Spleen (tissue), 11 donors: ENCODE measurements at regions not wholly inside any gene's neighbourhood (a gene's known extent, or its start where the extent isn't known, plus 50 kb on each side); places are given as distances from the start of the nearest gene placed in this dataset.
A peak's percentile ranks its signal among the peaks of the same experiment; 100 is the strongest.

ENCODE experiments used
- DNase-seq: peaks from one replicate; pipeline ENCODE4 v3.0.0-alpha.2; 2020
- H3K27ac ChIP-seq, 8 donors: fragments of 200-600 bp; sonication (generic) in 7 of 8; 1 replicate in 4 of 8; 2 replicates in 4 of 8; pipeline versions ENCODE4 v1.5.0 to v1.8.0; 2016 to 2021; ENCODE audit warnings: inconsistent platforms in 4 of 8, mild to moderate bottlenecking in 4 of 8, moderate library complexity in 1 of 8
- H3K27me3 ChIP-seq, 7 donors: fragments of 200-600 bp; sonication (generic) in 6 of 7; replicated peaks in 1 of 7; 1 replicate in 4 of 7; 2 replicates in 3 of 7; pipeline versions ENCODE4 v1.5.0 to v1.8.0; 2016 to 2021; ENCODE audit warnings: inconsistent platforms in 3 of 7, mild to moderate bottlenecking in 1 of 7
- H3K36me3 ChIP-seq, 6 donors: fragments of 200-600 bp; sonication (generic) in 5 of 6; 1 replicate in 4 of 6; 2 replicates in 2 of 6; pipeline versions ENCODE4 v1.5.0 to v1.8.0; 2016 to 2021; ENCODE audit warnings: inconsistent platforms in 2 of 6
- H3K4me1 ChIP-seq, 6 donors: fragments of 200-600 bp; sonication (generic) in 5 of 6; 1 replicate in 3 of 6; 2 replicates in 3 of 6; pipeline versions ENCODE4 v1.5.0 to v1.8.0; 2016 to 2021; ENCODE audit warnings: inconsistent platforms in 3 of 6
- H3K4me3 ChIP-seq, 8 donors: fragments of 200-600 bp; sonication (generic) in 7 of 8; 1 replicate in 4 of 8; 2 replicates in 4 of 8; pipeline versions ENCODE4 v1.5.0 to v1.8.0; 2016 to 2021; ENCODE audit warnings: inconsistent platforms in 4 of 8, mild to moderate bottlenecking in 4 of 8, moderate library complexity in 2 of 8
- H3K9me3 ChIP-seq, 8 donors: fragments of 200-600 bp; sonication (generic) in 7 of 8; 1 replicate in 4 of 8; 2 replicates in 4 of 8; pipeline versions ENCODE4 v1.5.0 to v1.8.0; 2016 to 2021; ENCODE audit warnings: inconsistent platforms in 4 of 8
- CTCF ChIP-seq, 11 experiments: fragments of 200-600 bp in 7 of 11; fragments of 450-650 bp in 4 of 11; sonication (generic) in 4 of 11; IDR thresholded peaks in 8 of 11; conservative IDR thresholded peaks in 3 of 11; 1 replicate in 7 of 11; 2 replicates in 4 of 11; pipeline versions ENCODE4 v1.4.0 to v1.8.0; 2016 to 2021; ENCODE audit warnings: antibody characterized with exemption in 11 of 11, inconsistent platforms in 4 of 11, mild to moderate bottlenecking in 1 of 11
- POLR2A ChIP-seq, 3 donors: fragments of 450-650 bp; IDR thresholded peaks; one replicate each; pipeline ENCODE4 v1.5.1; 2017; ENCODE audit warnings: antibody characterized with exemption in 3 of 3, mild to moderate bottlenecking in 1 of 3
- POLR2AphosphoS5 ChIP-seq, 3 donors: sonication (generic); formaldehyde crosslinking; IDR thresholded peaks; one replicate each; pipeline ENCODE4 v1.5.1; 2017; ENCODE audit warnings: antibody characterized with exemption in 3 of 3
- WGBS, 5 donors: extraction: QIAGEN DNeasy Blood & Tissue Kit in 3 of 5; methylation state at CpG; one replicate each; pipeline versions ENCODE4 v1.1.5 to v1.1.7; 2013 to 2018; 5-methylcytosine and 5-hydroxymethylcytosine counted together
- intact Hi-C: fragments of 100-400 bp; cut with DNase I; formaldehyde crosslinking; loops from one replicate; pipeline ENCODE4 v1.15.0; 2023; ENCODE audit warnings: low total_unique reads
- donor health status: healthy with polysubstance abuse.
- donor health status: DM: no; HTN: no; CAD: no; lungs with moderate emphysema.
- donor health status: DM: no; HTN: no; CAD: no.
- donor health status: Bipolar disorder and iron deficiency.
- donor health status: healthy.
- donor health status: DM: no; HTN: no; CAD: no.
- donor health status: DM: yes; HTN: yes; CAD: no.

GRCh38 chr12:88720785-88721650 is 140.7 kb upstream of the KITLG start:
- Histone ChIP-seq H3K9me3 (no peaks in the 10 kb centered on the region), H3K27me3 (no peaks in the 10 kb centered on the region), H3K4me1 (no peaks in the 10 kb centered on the region), H3K4me3 (no peak overlapping the region), H3K27ac (no peak overlapping the region), H3K36me3 (no peaks in the 10 kb centered on the region)
- intact Hi-C loops = no loop called here
- TF ChIP-seq CTCF (IDR thresholded peaks at IDR 0.05 in 8 of 11, conservative IDR thresholded peaks at IDR 0.05 in 3 of 11) (no peak), POLR2A (IDR thresholded peaks at IDR 0.05) (no peak), POLR2AphosphoS5 (IDR thresholded peaks at IDR 0.05) (no peak)
- WGBS, 5 donors = 76 to 86% (median 79%) methylated on average over 5 of the region's 5 CpGs
- no peak for DNase-seq

- Histone ChIP-seq H3K36me3 (no peaks in the 10 kb centered on the region), H3K4me1 (no peaks in the 10 kb centered on the region), H3K4me3 (no peak overlapping the region), H3K9me3 (no peaks in the 10 kb centered on the region), H3K27me3 (no peaks in the 10 kb centered on the region), H3K27ac (no peak overlapping the region)
- intact Hi-C loops = no loop called here
- no peak for TF ChIP-seq CTCF (IDR thresholded peaks at IDR 0.05 in 8 of 11, conservative IDR thresholded peaks at IDR 0.05 in 3 of 11)
- TF ChIP-seq POLR2AphosphoS5 (IDR thresholded peaks at IDR 0.05) = no peak
- no peak for TF ChIP-seq POLR2A (IDR thresholded peaks at IDR 0.05)
- no peak for DNase-seq
Observed at GRCh38 chr12:88720231-88720630, 140.0 kb upstream of the KITLG start.

- no peaks in the 10 kb centered on the region for H3K27me3 ChIP-seq
- TF ChIP-seq POLR2A (IDR thresholded peaks at IDR 0.05) (no peak), POLR2AphosphoS5 (IDR thresholded peaks at IDR 0.05) (no peak), CTCF (IDR thresholded peaks at IDR 0.05 in 8 of 11, conservative IDR thresholded peaks at IDR 0.05 in 3 of 11) (no peak)
- H3K36me3 ChIP-seq = no peaks in the 10 kb centered on the region
- intact Hi-C loops = no loop called here
- no peak for DNase-seq
- H3K27ac ChIP-seq = no peak overlapping the region
- H3K4me3 ChIP-seq = no peak overlapping the region
- H3K9me3 ChIP-seq = peaks cover 0 to 4% (median 0%) of the 10 kb centered on the region in 8 donors
- no peaks in the 10 kb centered on the region for H3K4me1 ChIP-seq
Observed at GRCh38 chr12:88717188-88717587, 136.9 kb upstream of the KITLG start.

- TF ChIP-seq POLR2A (IDR thresholded peaks at IDR 0.05) (no peak), CTCF (IDR thresholded peaks at IDR 0.05 in 8 of 11, conservative IDR thresholded peaks at IDR 0.05 in 3 of 11) (no peak), POLR2AphosphoS5 (IDR thresholded peaks at IDR 0.05) (no peak)
- H3K9me3 ChIP-seq = peaks cover 0 to 4% (median 0%) of the 10 kb centered on the region in 8 donors
- H3K4me1 ChIP-seq = no peaks in the 10 kb centered on the region
- no peaks in the 10 kb centered on the region for H3K36me3 ChIP-seq
- H3K27me3 ChIP-seq = no peaks in the 10 kb centered on the region
- intact Hi-C loops = no loop called here
- DNase-seq = peak; percentile 20
- H3K4me3 ChIP-seq = no peak overlapping the region
- H3K27ac ChIP-seq = no peak overlapping the region
- WGBS, 5 donors = 60 to 79% (median 75%) methylated on average over 1 of the region's 1 CpG
Observed at GRCh38 chr12:88716240-88716639, 136.0 kb upstream of the KITLG start.
